Thoracic aorta (tissue), 2 donors: ENCODE measurements at regions not wholly inside any gene's neighbourhood (a gene's known extent, or its start where the extent isn't known, plus 50 kb on each side); places are given as distances from the start of the nearest gene placed in this dataset.

Experiments
- ATAC-seq: fragments of 150-250 bp; one replicate; pipeline ENCODE4 v1.8.0; 2017; ENCODE audit warnings: low read depth; ENCODE audit not compliant: insufficient number of reproducible peaks, low FRiP score
- DNase-seq: peaks from one replicate; pipeline ENCODE4 v3.0.0-alpha.2; 2020; ENCODE audit warnings: low spot score
- H3K27ac ChIP-seq, 2 donors: fragments of 200-600 bp; sonication (generic); 1 replicate in 1 of 2; 2 replicates in 1 of 2; pipeline ENCODE4 v1.5.1; 2016; ENCODE audit warnings: mild to moderate bottlenecking in 2 of 2, moderate library complexity in 2 of 2
- H3K27me3 ChIP-seq: fragments of 200-600 bp; sonication (generic); replicated peaks from 2 replicates; pipeline ENCODE4 v1.6.0; 2016; ENCODE audit warnings: mild to moderate bottlenecking; ENCODE audit not compliant: insufficient read depth
- H3K36me3 ChIP-seq: fragments of 200-600 bp; sonication (generic); one replicate; pipeline ENCODE4 v1.5.1; 2016
- H3K4me1 ChIP-seq, 2 donors: fragments of 200-600 bp; sonication (generic); 1 replicate in 1 of 2; 2 replicates in 1 of 2; pipeline versions ENCODE4 v1.5.1 to v1.6.0; 2016; ENCODE audit warnings: low read depth in 2 of 2, mild to moderate bottlenecking in 1 of 2; ENCODE audit not compliant: control insufficient read depth in 1 of 2
- H3K4me3 ChIP-seq: fragments of 200-600 bp; sonication (generic); 2 replicates; pipeline ENCODE4 v1.5.1; 2016; ENCODE audit warnings: mild to moderate bottlenecking
- H3K9me3 ChIP-seq: fragments of 200-600 bp; sonication (generic); 2 replicates; pipeline ENCODE4 v1.5.1; 2016
- CTCF ChIP-seq: fragments of 200-600 bp; sonication (generic); IDR thresholded peaks from one replicate; pipeline ENCODE4 v1.5.1; 2019; ENCODE audit warnings: antibody characterized with exemption

DNA sequence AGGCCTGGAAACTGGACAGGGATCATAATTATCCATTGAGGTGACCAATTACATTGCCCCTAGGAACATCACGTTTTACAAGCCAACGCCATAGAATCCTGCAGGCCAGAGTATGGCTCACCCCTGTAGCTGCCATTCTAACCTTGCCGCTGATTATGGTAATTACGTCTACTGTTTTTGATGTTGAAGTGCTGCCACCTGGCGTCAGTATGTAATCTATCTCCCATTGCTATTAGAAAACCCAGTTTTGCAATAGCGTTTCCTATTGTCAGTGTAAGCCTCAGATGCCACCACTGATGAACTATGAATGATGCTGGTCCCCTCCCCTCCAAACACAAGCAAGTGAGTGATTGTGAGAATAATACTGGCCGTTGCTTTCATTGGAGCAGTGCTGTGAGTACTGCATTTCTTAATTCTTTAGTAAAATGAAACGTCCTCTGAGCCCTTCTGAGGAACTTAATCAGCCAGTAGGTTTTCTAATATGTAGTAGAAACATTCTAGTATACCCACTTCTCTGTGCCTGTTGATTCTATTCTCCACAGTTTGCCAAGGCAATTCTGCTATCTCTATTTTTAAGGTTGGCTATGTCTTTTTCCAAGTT lies 100.5 kb upstream of the NMUR2 start:
- Histone ChIP-seq H3K4me1 (no peaks in the 10 kb centered on the region), H3K36me3 (no peaks in the 10 kb centered on the region), H3K27me3 (no peaks in the 10 kb centered on the region), H3K9me3 (no peaks in the 10 kb centered on the region), H3K27ac (no peak overlapping the region), H3K4me3 (no peak overlapping the region)
- peak; percentile 43 for TF ChIP-seq CTCF
- DNase-seq = no peak
- no peak for ATAC-seq

GRCh38 chr5:152511120-152511519 lies 106.0 kb upstream of the NMUR2 start:
- Histone ChIP-seq H3K4me3 (no peak overlapping the region), H3K27me3 (no peaks in the 10 kb centered on the region), H3K9me3 (no peaks in the 10 kb centered on the region), H3K4me1 (no peaks in the 10 kb centered on the region), H3K27ac (no peak overlapping the region), H3K36me3 (no peaks in the 10 kb centered on the region)
- DNase-seq (no peak), ATAC-seq (no peak)
- TF ChIP-seq CTCF = no peak

DNA sequence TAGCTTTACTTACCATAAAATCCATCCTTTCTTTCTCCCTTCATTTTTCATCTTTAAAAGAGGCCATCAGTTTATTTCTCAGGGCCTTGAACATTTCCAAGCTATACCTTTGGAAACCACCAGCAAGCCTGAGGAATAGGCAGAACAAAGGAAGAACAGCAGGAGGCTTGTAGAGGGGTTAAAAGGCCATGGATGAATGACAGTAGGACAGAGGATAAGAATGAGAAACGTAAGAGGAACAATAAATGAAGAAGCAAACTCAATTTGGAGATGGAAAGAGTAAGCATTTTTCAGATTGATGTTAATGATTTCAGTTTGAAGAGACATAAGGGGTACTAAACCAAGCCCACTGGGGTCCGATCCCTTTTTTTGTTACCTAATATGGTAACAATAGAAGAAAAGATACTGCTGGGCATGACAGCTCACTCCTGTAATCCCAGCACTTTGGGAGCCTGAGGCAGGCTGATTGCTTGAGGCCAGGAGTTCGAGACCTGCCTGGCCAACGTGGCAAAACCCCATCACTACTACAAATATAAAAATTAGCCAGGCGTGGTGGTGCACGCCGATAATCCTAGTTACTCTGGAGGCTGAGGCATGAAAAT lies 106.6 kb upstream of the NMUR2 start:
- H3K27me3 ChIP-seq = no peaks in the 10 kb centered on the region
- H3K4me1 ChIP-seq = no peaks in the 10 kb centered on the region
- H3K9me3 ChIP-seq = no peaks in the 10 kb centered on the region
- H3K36me3 ChIP-seq = no peaks in the 10 kb centered on the region
- no peak overlapping the region for H3K4me3 ChIP-seq
- H3K27ac ChIP-seq = no peak overlapping the region
- no peak for DNase-seq
- no peak for ATAC-seq
- TF ChIP-seq CTCF = no peak

- ATAC-seq = no peak
- H3K4me3 ChIP-seq = no peak overlapping the region
Observed at GRCh38 chr5:152514827-152515397, 109.8 kb upstream of the NMUR2 start.

DNA sequence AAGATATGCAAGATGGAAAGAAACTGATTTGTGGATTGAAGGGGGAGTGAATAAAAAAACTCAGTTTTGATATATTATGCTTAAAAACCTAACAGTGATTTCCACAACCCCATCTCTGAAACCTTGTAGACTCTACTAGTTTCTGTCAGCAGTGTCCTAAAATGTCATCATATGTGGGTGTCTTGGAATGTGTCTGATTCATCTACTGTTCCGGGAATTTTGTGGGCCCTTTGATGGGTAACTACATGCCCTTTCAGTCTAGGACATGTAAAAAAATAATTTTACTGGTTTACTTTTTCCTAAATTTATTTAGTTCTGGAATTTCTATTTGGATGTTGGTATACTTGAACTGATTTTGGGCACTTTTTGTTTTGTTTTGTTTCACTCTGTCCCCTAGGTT lies 118.9 kb upstream of the NMUR2 start:
- Histone ChIP-seq H3K4me1 (peaks cover 5% of the 10 kb centered on the region in 2 donors), H3K9me3 (no peaks in the 10 kb centered on the region), H3K27me3 (no peaks in the 10 kb centered on the region), H3K4me3 (no peak overlapping the region), H3K27ac (no peak overlapping the region), H3K36me3 (no peaks in the 10 kb centered on the region)
- no peak for TF ChIP-seq CTCF
- ATAC-seq (no peak), DNase-seq (no peak)

More at GRCh38 chr5:152514827-152515397, 109.8 kb upstream of the NMUR2 start:
- TF ChIP-seq CTCF = peak; percentile 20
- no peaks in the 10 kb centered on the region for H3K9me3 ChIP-seq
- H3K4me1 ChIP-seq = no peaks in the 10 kb centered on the region
- H3K27ac ChIP-seq = no peak overlapping the region
- H3K36me3 ChIP-seq = no peaks in the 10 kb centered on the region
- no peak for DNase-seq
- H3K27me3 ChIP-seq = no peaks in the 10 kb centered on the region
